SK-N-MC (cell line): ENCODE measurements at regions not wholly inside any gene's neighbourhood (a gene's known extent, or its start where the extent isn't known, plus 50 kb on each side); places are given as distances from the start of the nearest gene placed in this dataset.

Source experiments
- DNase-seq: peaks from one replicate; pipeline ENCODE4 v3.0.0-alpha.2; 2011; ENCODE audit warnings: low read depth, low spot score
- H3K27ac ChIP-seq: fragments of 200-600 bp; sonication (generic); 2 replicates; pipeline ENCODE4 v1.5.1; 2016; ENCODE audit warnings: mixed run types
- H3K36me3 ChIP-seq: fragments of 200-600 bp; sonication (generic); 2 replicates; pipeline ENCODE4 v1.6.1; 2017; ENCODE audit warnings: antibody characterized with exemption, low read length, mixed read lengths; ENCODE audit not compliant: insufficient read depth
- H3K4me3 ChIP-seq: fragments of 200-600 bp; sonication (generic); 2 replicates; pipeline ENCODE4 v1.5.1; 2016
- H3K9ac ChIP-seq: fragments of 200-600 bp; sonication (generic); 2 replicates; pipeline ENCODE4 v1.8.0; 2017; ENCODE audit warnings: mixed run types, mixed read lengths; ENCODE audit not compliant: insufficient read length
- H3K9me3 ChIP-seq: fragments of 200-600 bp; sonication (generic); 2 replicates; pipeline ENCODE4 v1.6.1; 2017; ENCODE audit warnings: low read depth, mild to moderate bottlenecking, antibody characterized with exemption, low read length, moderate library complexity, mixed read lengths
- EZH2 ChIP-seq: fragments of 200-600 bp; sonication (generic); IDR thresholded peaks from one replicate; pipeline ENCODE4 v1.6.1; 2017; ENCODE audit warnings: antibody characterized with exemption
- FOXP2 ChIP-seq: optimal IDR thresholded peaks from 2 replicates; pipeline ENCODE3; 2011; ENCODE audit warnings: mild to moderate bottlenecking, moderate library complexity; ENCODE audit not compliant: insufficient read depth; ENCODE audit errors: extremely low read length, control extremely low read depth
- POLR2AphosphoS5 ChIP-seq: IDR thresholded peaks from 2 replicates; pipeline ENCODE4 v1.6.1; 2012; ENCODE audit warnings: mild to moderate bottlenecking, low read depth, low read length, borderline replicate concordance

- Histone ChIP-seq H3K9me3 (no peaks in the 10 kb centered on the region), H3K4me3 (no peak overlapping the region), H3K27ac (no peak overlapping the region), H3K36me3 (no peaks in the 10 kb centered on the region), H3K9ac (no peak overlapping the region)
- TF ChIP-seq FOXP2 (no peak), EZH2 (no peak), POLR2AphosphoS5 (no peak)
- DNase-seq, result no peak
These were observed 75.4 kb upstream of the ARID2 start for GRCh38 chr12:45654002-45654665.

GRCh38 chr12:45655186-45655585, 74.3 kb upstream of the ARID2 start:
- H3K9me3 ChIP-seq, result no peaks in the 10 kb centered on the region
- TF ChIP-seq POLR2AphosphoS5 (no peak), EZH2 (no peak), FOXP2 (no peak)
- no peaks in the 10 kb centered on the region for H3K36me3 ChIP-seq
- no peak overlapping the region for H3K4me3 ChIP-seq
- no peak overlapping the region for H3K9ac ChIP-seq
- no peak for DNase-seq
- H3K27ac ChIP-seq, result no peak overlapping the region

- Histone ChIP-seq H3K9ac (no peak overlapping the region), H3K36me3 (no peaks in the 10 kb centered on the region), H3K4me3 (no peak overlapping the region), H3K9me3 (no peaks in the 10 kb centered on the region), H3K27ac (no peak overlapping the region)
- DNase-seq, result no peak
- TF ChIP-seq EZH2 (no peak), FOXP2 (no peak), POLR2AphosphoS5 (no peak)
These were observed 73.8 kb upstream of the ARID2 start for GRCh38 chr12:45655743-45656142.

GRCh38 chr12:45658020-45658419, 71.5 kb upstream of the ARID2 start:
- H3K4me3 ChIP-seq, result no peak overlapping the region
- TF ChIP-seq FOXP2, result no peak
- no peak for TF ChIP-seq POLR2AphosphoS5
- no peak for TF ChIP-seq EZH2
- H3K9me3 ChIP-seq, result no peaks in the 10 kb centered on the region
- no peak for DNase-seq
- no peak overlapping the region for H3K9ac ChIP-seq
- no peak overlapping the region for H3K27ac ChIP-seq
- H3K36me3 ChIP-seq, result no peaks in the 10 kb centered on the region

- DNase-seq, result no peak
- H3K4me3 ChIP-seq, result no peak overlapping the region
- H3K9ac ChIP-seq, result no peak overlapping the region
- no peaks in the 10 kb centered on the region for H3K9me3 ChIP-seq
- TF ChIP-seq EZH2 (no peak), POLR2AphosphoS5 (no peak), FOXP2 (no peak)
- H3K27ac ChIP-seq, result no peak overlapping the region
- no peaks in the 10 kb centered on the region for H3K36me3 ChIP-seq
These were observed 69.2 kb upstream of the ARID2 start for GRCh38 chr12:45660330-45660729.

DNA sequence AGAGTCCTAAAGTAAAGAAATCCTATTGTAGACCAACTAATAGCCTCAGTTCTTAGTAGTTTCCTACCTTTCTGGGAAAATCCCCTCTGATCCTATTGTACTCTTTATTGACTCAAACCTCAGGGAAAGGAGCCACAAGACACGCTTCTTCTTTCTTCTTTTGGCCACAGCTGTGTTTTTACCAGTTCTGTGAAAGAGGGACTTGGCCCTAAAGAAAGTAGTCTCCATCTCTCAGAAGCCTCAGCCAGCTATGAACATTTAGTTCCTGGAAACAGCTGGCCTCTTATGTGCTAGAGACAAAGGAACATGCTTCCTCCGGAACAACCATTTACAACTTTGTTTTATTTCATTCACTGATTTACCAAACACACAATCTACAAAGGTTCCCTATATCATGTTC, 66.1 kb upstream of the ARID2 start:
- Histone ChIP-seq H3K36me3 (no peaks in the 10 kb centered on the region), H3K9me3 (no peaks in the 10 kb centered on the region), H3K27ac (no peak overlapping the region), H3K9ac (no peak overlapping the region), H3K4me3 (no peak overlapping the region)
- DNase-seq, result no peak
- no peak for TF ChIP-seq EZH2
- no peak for TF ChIP-seq POLR2AphosphoS5
- TF ChIP-seq FOXP2, result no peak

DNA sequence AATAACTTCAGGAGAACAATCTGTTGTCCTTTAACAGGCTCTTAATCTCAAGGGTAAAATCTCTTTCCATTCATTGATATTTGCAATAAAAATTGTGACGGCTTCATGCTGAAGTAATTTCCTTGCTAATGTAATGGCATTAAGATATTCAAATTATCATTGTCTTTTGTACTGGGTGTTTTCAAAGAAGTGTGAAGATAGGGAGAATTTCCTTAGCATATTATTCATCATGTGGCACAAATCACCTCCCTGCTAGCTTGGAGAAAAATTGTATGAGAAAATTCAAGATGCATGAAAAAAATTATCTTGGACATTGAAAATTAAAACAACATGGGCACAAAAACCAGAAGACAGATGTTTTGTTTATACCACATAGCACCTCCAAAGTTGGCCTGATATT, 63.6 kb upstream of the ARID2 start:
- no peaks in the 10 kb centered on the region for H3K9me3 ChIP-seq
- no peaks in the 10 kb centered on the region for H3K36me3 ChIP-seq
- no peak overlapping the region for H3K9ac ChIP-seq
- TF ChIP-seq EZH2 (no peak), FOXP2 (no peak), POLR2AphosphoS5 (no peak)
- no peak overlapping the region for H3K4me3 ChIP-seq
- no peak overlapping the region for H3K27ac ChIP-seq
- no peak for DNase-seq

GRCh38 chr12:45666396-45666795, 63.1 kb upstream of the ARID2 start:
- Histone ChIP-seq H3K4me3 (no peak overlapping the region), H3K9me3 (no peaks in the 10 kb centered on the region), H3K27ac (no peak overlapping the region), H3K9ac (no peak overlapping the region), H3K36me3 (no peaks in the 10 kb centered on the region)
- TF ChIP-seq FOXP2 (no peak), EZH2 (no peak), POLR2AphosphoS5 (no peak)
- DNase-seq, result no peak

GRCh38 chr12:45666816-45667215, 62.7 kb upstream of the ARID2 start:
- Histone ChIP-seq H3K9me3 (no peaks in the 10 kb centered on the region), H3K9ac (no peak overlapping the region), H3K36me3 (no peaks in the 10 kb centered on the region), H3K27ac (no peak overlapping the region), H3K4me3 (no peak overlapping the region)
- no peak for DNase-seq
- TF ChIP-seq EZH2, result no peak
- TF ChIP-seq POLR2AphosphoS5, result no peak
- no peak for TF ChIP-seq FOXP2
